GM18505 (cell line): ENCODE measurements at regions not wholly inside any gene's neighbourhood (a gene's known extent, or its start where the extent isn't known, plus 50 kb on each side); places are given as distances from the start of the nearest gene placed in this dataset.
"Not testable (repeated sequence)": the region's sequence is repeated elsewhere in the genome, so short reads cannot be mapped to it uniquely, and the experiment has no call there.

ENCODE experiments used
- ATAC-seq: cut with Tn5 transposase; IDR thresholded peaks from one replicate; pipeline ENCODE4 v1.9.1; 2021; ENCODE audit not compliant: unreplicated experiment
- POLR2A ChIP-seq: IDR thresholded peaks from 4 replicates; pipeline ENCODE4 v1.6.1; 2011; ENCODE audit warnings: borderline replicate concordance; ENCODE audit not compliant: insufficient read depth, insufficient read length; ENCODE audit errors: extremely low read depth

DNA sequence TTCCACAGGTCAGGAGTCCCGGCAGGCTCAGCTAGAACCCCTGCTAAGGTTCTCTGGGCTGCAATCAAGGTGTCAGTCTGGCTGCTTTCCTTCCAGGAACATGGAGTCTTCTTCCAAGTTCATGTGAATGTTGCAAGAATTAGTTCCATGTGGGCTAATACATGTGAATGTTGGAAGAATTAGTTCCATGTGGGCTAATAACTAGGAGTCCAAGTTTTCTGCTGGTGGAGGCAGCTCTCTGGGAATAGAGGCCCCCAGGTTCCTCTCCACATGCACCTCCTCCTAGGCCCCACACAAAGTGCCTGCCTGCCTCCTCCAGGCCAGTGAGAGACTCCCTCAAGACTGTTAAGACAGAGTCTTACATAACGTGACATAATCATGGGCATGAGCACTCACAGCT is 140.8 kb upstream of the SLC35G4 start:
- no peak for ATAC-seq
- no peak for TF ChIP-seq POLR2A

DNA sequence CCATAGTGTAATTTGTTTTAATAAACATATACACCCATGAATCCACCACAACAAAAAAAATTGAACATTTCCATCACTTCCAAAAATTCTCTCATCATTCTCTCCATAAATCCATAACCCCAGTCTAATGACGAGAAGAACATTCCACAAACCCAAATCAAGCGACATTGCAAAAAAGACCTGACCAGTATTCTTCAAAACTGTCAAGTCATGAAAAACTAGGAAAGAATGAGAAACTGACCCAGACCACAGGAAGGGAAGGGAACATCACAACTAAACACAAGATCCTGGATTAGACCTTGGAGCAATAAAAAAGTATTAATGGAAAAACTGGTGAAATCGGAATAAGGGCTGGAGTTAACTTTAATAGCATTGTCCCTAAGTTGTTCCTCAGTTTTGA is 141.3 kb upstream of the SLC35G4 start:
- no peak for TF ChIP-seq POLR2A
- ATAC-seq, result no peak

DNA sequence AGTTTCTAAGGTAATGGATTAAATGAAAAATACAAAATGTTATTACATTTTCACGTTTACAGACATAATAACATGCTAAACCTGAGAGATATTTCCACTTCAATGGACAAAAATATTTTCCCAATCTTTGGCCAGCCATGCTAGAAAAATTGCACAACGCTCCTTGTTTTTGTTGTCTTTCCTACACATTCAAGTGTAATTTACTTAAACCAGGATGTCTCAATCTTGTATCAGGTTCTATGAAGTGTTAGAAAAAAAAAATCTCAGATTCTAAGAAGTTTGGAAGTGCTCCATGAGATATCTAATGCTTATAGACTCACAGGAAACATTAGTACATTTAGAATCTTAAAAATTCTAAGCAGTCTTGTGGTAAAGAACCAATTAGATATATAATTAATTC is 141.8 kb upstream of the SLC35G4 start:
- no peak for TF ChIP-seq POLR2A
- no peak for ATAC-seq

- TF ChIP-seq POLR2A, result no peak
- ATAC-seq, result no peak
Observed at GRCh38 chr18:11464129-11464528, 145.3 kb upstream of the SLC35G4 start.

DNA sequence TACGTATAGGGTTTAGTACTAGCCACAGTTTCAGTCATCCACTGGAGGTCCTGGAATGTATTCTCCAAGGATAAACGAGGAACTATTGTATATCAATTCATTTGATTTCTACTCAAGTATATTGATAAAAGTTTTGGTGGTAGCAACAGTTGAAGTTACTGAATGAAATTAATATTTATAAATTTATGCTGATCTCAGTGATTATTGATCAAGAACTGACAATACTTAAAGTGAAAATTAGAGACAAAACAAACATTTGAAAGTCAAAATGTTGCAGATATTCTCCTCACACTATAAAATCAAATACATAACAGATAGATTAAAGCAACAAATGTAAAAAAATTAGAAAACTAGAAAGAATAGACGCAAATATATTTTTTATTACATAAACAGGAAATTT is 150.9 kb upstream of the SLC35G4 start:
- no peak for TF ChIP-seq POLR2A
- ATAC-seq, result no peak

DNA sequence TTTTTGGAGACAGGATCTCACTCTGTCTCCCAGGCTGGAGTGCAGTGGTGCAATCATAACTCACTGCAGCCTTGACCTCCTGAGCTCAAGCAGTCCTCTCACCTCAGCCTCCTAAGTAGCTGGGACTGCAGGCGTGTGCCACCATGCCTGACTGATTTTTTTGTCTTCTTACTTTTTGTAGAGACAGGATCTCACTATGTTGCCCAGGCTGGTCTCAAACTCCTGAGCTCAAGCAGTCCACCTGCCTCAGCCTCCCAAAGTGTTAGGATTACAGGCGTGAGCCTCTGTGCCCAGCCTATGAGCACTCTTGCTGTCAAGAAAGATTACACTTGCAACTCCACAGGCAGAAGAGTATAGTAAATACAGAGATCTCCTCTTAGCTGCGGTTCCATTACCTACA is 151.5 kb upstream of the SLC35G4 start:
- ATAC-seq, result not testable (repeated sequence)

DNA sequence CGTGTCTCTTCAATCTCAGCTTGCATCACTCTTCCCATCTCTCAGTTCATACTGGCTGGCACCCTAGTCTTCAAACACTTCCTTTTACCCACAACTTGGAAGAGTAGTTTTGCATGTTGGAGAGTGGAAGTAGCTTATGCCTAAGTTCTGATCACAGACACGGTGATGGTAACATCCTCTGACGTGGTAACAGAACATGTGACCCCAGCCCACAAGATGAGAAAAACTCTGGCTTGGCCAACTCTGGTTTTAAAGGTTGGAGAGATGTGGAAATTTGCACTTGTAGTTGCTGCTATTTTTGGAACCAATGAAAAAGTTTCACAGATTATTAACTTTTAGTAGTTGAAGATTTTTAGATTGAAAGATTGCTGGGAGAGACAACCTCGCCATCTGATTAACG is 155.4 kb upstream of the SLC35G4 start:
- TF ChIP-seq POLR2A, result no peak
- ATAC-seq, result no peak

GRCh38 chr18:11444169-11444568 is 165.2 kb upstream of the SLC35G4 start:
- ATAC-seq, result not testable (repeated sequence)

DNA sequence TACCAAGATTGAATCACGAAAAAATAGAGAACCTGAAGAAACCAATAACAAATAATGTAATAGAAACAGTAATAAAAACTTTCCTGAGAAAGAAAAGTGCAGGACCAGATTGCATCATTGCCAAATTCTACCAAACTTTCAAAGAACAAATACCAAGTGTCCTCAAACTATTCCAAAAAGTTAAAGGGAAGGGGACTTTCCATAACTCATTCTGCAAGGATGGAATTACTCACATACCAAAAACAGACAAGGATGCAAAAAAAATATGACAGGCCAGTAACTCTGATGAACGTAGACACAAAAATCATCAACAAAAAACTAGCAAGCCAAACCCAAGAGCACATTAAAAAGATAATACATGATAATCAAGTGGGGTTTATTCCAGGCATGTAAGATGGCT is 172.3 kb upstream of the SLC35G4 start:
- TF ChIP-seq POLR2A, result no peak
- ATAC-seq, result no peak

DNA sequence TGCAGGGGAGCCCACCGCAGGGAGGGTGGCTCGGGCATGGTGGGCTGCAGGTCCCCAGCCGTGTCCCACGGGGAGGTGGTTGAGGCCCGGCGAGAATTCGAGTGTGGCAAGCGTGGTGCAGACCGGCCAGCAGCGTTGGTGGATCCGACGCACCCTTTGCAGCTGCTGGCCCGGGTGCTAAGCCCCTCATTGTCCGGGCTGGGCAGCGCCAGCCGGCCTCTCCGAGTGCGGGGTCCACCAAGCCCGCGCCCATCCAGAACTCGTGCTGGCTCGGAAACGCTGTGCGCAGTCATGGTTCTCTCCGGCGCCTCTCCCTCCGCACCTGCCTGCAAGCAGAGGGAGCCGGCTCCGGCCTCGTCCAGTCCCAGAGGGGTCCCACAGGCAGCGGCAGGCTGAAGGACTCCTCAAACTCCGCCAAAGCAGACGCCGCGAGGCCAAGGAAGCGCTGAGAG is 177.0 kb upstream of the SLC35G4 start:
- no peak for ATAC-seq
- TF ChIP-seq POLR2A, result no peak

GRCh38 chr18:11429876-11430275 is 179.5 kb upstream of the SLC35G4 start:
- no peak for TF ChIP-seq POLR2A
- ATAC-seq, result no peak

- ATAC-seq, result no peak
- TF ChIP-seq POLR2A, result no peak
Observed at GRCh38 chr18:11425211-11425610, 184.2 kb upstream of the SLC35G4 start.

- TF ChIP-seq POLR2A, result no peak
- no peak for ATAC-seq
Observed at GRCh38 chr18:11419338-11419737, 190.1 kb upstream of the SLC35G4 start.

GRCh38 chr18:11412811-11413210 is 196.6 kb upstream of the SLC35G4 start:
- no peak for ATAC-seq
- TF ChIP-seq POLR2A, result no peak

GRCh38 chr18:11411048-11411447 is 198.3 kb upstream of the SLC35G4 start:
- TF ChIP-seq POLR2A, result no peak
- ATAC-seq, result no peak
